ENCODE measurements at regions not wholly inside any gene's neighbourhood (a gene's known extent, or its start where the extent isn't known, plus 50 kb on each side); places are given as distances from the start of the nearest gene placed in this dataset.

- TF ChIP-seq POLR2A (IDR thresholded peaks at IDR 0.05): no peak
- TF ChIP-seq CTCF (IDR thresholded peaks at IDR 0.05): no peak
- TF ChIP-seq EP300 (IDR thresholded peaks at IDR 0.05): no peak
Measured at GRCh38 chr1:73907051-73907450, 290.9 kb downstream of the LRRIQ3 start.
